A673 (cell line): ENCODE measurements at regions not wholly inside any gene's neighbourhood (a gene's known extent, or its start where the extent isn't known, plus 50 kb on each side); places are given as distances from the start of the nearest gene placed in this dataset.
"Not testable (repeated sequence)": the region's sequence is repeated elsewhere in the genome, so short reads cannot be mapped to it uniquely, and the experiment has no call there.

Experiments used
- EZH2 ChIP-seq: fragments of 200-600 bp; sonication (generic); IDR thresholded peaks from 2 replicates; pipeline ENCODE4 v1.6.1; 2017; ENCODE audit warnings: borderline replicate concordance, low read depth, mild to moderate bottlenecking, mixed read lengths, antibody characterized with exemption, low read length; ENCODE audit not compliant: poor library complexity, severe bottlenecking
- TF ChIP-seq, protein P1 (sequence below): fragments of 300-800, 200-600 bp; sonication (generic); conservative IDR thresholded peaks from 2 replicates; pipeline ENCODE4 v1.5.1; 2017; ENCODE audit warnings: low read depth, mild to moderate bottlenecking, antibody characterized with exemption, low read length, moderate library complexity, mixed read lengths

DNA sequence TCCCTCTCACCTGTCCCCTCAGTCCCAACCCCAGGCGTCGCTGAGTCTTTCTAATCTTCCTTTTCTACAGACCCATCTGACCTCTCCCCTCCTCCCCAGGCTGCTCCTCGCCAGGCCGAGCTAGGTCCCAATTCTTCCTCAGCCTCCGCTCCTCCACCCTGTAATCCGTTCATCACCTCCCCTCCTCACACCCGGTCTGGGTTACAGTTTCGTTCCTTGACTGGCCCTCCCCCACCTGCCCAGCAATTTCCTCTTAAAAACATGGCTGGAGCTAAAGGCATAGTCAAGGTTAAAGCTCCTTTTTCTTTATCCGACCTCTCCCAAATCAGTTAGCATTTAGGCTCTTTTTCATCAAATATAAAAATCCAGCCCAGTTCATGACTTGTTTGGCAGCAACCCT lies 262.0 kb downstream of the SMARCA2 start:
- TF ChIP-seq, protein P1, sequence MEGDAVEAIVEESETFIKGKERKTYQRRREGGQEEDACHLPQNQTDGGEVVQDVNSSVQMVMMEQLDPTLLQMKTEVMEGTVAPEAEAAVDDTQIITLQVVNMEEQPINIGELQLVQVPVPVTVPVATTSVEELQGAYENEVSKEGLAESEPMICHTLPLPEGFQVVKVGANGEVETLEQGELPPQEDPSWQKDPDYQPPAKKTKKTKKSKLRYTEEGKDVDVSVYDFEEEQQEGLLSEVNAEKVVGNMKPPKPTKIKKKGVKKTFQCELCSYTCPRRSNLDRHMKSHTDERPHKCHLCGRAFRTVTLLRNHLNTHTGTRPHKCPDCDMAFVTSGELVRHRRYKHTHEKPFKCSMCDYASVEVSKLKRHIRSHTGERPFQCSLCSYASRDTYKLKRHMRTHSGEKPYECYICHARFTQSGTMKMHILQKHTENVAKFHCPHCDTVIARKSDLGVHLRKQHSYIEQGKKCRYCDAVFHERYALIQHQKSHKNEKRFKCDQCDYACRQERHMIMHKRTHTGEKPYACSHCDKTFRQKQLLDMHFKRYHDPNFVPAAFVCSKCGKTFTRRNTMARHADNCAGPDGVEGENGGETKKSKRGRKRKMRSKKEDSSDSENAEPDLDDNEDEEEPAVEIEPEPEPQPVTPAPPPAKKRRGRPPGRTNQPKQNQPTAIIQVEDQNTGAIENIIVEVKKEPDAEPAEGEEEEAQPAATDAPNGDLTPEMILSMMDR, result not testable (repeated sequence)
- TF ChIP-seq EZH2, result not testable (repeated sequence)
